ENCODE measurements at regions not wholly inside any gene's neighbourhood (a gene's known extent, or its start where the extent isn't known, plus 50 kb on each side); places are given as distances from the start of the nearest gene placed in this dataset.

DNA sequence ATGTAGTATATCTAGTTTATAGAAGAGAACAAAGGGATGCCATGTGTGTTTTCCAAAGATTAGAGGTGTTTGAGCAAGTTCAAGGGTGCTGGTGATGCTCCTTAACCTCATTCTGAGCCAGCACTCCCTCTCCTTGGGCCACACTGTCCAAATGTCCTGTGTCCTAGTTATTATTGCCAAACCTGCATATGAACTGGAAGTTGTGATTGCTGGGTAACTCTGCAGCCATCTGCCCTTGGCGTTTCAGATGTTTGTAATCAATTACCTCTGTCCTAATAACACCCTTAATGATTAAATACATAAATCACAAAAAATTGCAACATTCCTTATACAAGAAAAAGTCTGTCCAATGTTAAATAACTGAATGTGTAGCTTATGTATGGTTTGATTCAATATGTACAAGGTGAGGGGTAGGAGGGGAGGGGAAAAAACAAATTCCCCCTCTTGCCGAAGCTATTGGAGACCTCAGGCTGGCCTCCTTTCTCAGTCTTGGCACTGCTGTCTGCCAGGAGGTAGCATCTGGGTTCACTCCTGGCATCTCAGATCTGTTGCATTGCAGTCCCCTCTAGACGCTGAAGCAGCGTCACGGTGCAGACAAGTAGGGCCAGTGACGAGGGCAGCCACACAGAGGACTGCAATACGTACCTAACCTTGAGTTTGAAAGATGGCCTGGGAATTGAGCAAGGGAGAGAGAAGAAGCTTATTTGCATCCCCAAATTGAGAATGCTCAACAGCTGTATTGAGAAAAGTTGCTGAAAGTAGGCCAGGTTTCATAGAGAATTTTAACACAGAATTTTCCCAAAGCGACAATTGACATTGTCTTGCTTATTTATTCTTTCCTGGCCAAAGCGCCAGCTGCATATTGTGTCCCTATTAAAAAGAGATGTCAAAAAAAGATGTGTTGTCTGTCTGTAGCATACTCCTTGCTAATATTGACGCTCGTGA, 89.6 kb upstream of the ARHGAP32 start:
- TF ChIP-seq CTCF (IDR thresholded peaks at IDR 0.05) (no peak), POLR2AphosphoS5 (IDR thresholded peaks at IDR 0.05) (no peak)

All from prostate gland (tissue), 2 donors.